ENCODE measurements at regions not wholly inside any gene's neighbourhood (a gene's known extent, or its start where the extent isn't known, plus 50 kb on each side); places are given as distances from the start of the nearest gene placed in this dataset.
"Not testable (repeated sequence)": the region's sequence is repeated elsewhere in the genome, so short reads cannot be mapped to it uniquely, and the experiment has no call there.

- Mint-ChIP-seq H3K4me3 (no peak overlapping the region), H3K27me3 (no peaks in the 10 kb centered on the region), H3K9me3 (peaks cover 0 to 4% of the 10 kb centered on the region in 2 donors), H3K4me1 (no peaks in the 10 kb centered on the region), H3K27ac (no peak overlapping the region)
- ATAC-seq: no peak
- no peak for DNase-seq
Observed at GRCh38 chr2:53173091-53173490, 594.5 kb upstream of the CHAC2 start.

- Mint-ChIP-seq H3K9me3 (peaks cover 0 to 4% of the 10 kb centered on the region in 2 donors), H3K27me3 (no peaks in the 10 kb centered on the region), H3K4me1 (no peaks in the 10 kb centered on the region), H3K27ac (no peak overlapping the region), H3K4me3 (no peak overlapping the region)
- ATAC-seq (no peak), DNase-seq (no peak)
Observed at GRCh38 chr2:53170466-53170865, 597.1 kb upstream of the CHAC2 start.

- DNase-seq: no peak
- Mint-ChIP-seq H3K9me3 (peaks cover 6 to 14% of the 10 kb centered on the region in 2 donors), H3K27me3 (no peaks in the 10 kb centered on the region), H3K27ac (no peak overlapping the region), H3K4me3 (no peak overlapping the region), H3K4me1 (no peaks in the 10 kb centered on the region)
- no peak for ATAC-seq
Observed at GRCh38 chr2:53167227-53167626, 600.4 kb upstream of the CHAC2 start.

GRCh38 chr2:53150146-53150545 lies 617.5 kb upstream of the CHAC2 start:
- H3K9me3 Mint-ChIP-seq: peaks cover 0 to 8% of the 10 kb centered on the region in 2 donors
- no peak overlapping the region for H3K27ac Mint-ChIP-seq
- H3K27me3 Mint-ChIP-seq: no peaks in the 10 kb centered on the region
- no peak overlapping the region for H3K4me3 Mint-ChIP-seq
- ATAC-seq: no peak
- no peak for DNase-seq
- no peaks in the 10 kb centered on the region for H3K4me1 Mint-ChIP-seq

- H3K27me3 Mint-ChIP-seq: no peaks in the 10 kb centered on the region
- no peaks in the 10 kb centered on the region for H3K4me1 Mint-ChIP-seq
- no peak overlapping the region for H3K4me3 Mint-ChIP-seq
- ATAC-seq (no peak), DNase-seq (no peak)
- no peak overlapping the region for H3K27ac Mint-ChIP-seq
- H3K9me3 Mint-ChIP-seq: peaks cover 0 to 8% of the 10 kb centered on the region in 2 donors
Observed at GRCh38 chr2:53148221-53148620, 619.4 kb upstream of the CHAC2 start.

GRCh38 chr2:53131416-53131815 lies 636.2 kb upstream of the CHAC2 start:
- H3K27ac Mint-ChIP-seq: no peak overlapping the region
- no peaks in the 10 kb centered on the region for H3K27me3 Mint-ChIP-seq
- no peaks in the 10 kb centered on the region for H3K4me1 Mint-ChIP-seq
- ATAC-seq: no peak
- no peak overlapping the region for H3K4me3 Mint-ChIP-seq
- no peak for DNase-seq
- no peaks in the 10 kb centered on the region for H3K9me3 Mint-ChIP-seq

- H3K9me3 Mint-ChIP-seq: no peaks in the 10 kb centered on the region
- DNase-seq (no peak), ATAC-seq (no peak)
- H3K27me3 Mint-ChIP-seq: no peaks in the 10 kb centered on the region
- H3K4me1 Mint-ChIP-seq: no peaks in the 10 kb centered on the region
- no peak overlapping the region for H3K27ac Mint-ChIP-seq
- no peak overlapping the region for H3K4me3 Mint-ChIP-seq
Observed at GRCh38 chr2:53130441-53130943, 637.1 kb upstream of the CHAC2 start.

- Mint-ChIP-seq H3K4me1 (no peaks in the 10 kb centered on the region), H3K27me3 (no peaks in the 10 kb centered on the region), H3K27ac (no peak overlapping the region), H3K9me3 (no peaks in the 10 kb centered on the region), H3K4me3 (no peak overlapping the region)
- ATAC-seq (no peak), DNase-seq (no peak)
Observed at GRCh38 chr2:53129851-53130250, 637.8 kb upstream of the CHAC2 start.

GRCh38 chr2:53127061-53127650 lies 640.4 kb upstream of the CHAC2 start:
- Mint-ChIP-seq H3K27me3 (no peaks in the 10 kb centered on the region), H3K9me3 (peaks cover 0 to 11% of the 10 kb centered on the region in 2 donors), H3K27ac (no peak overlapping the region), H3K4me3 (no peak overlapping the region), H3K4me1 (no peaks in the 10 kb centered on the region)
- ATAC-seq: no peak
- DNase-seq: no peak

- Mint-ChIP-seq H3K4me1 (no peaks in the 10 kb centered on the region), H3K27me3 (no peaks in the 10 kb centered on the region), H3K27ac (no peak overlapping the region), H3K9me3 (no peaks in the 10 kb centered on the region), H3K4me3 (no peak overlapping the region)
- DNase-seq (no peak), ATAC-seq (no peak)
Observed at GRCh38 chr2:53114991-53115390, 652.6 kb upstream of the CHAC2 start.

GRCh38 chr2:53114582-53114981 lies 653.0 kb upstream of the CHAC2 start:
- no peaks in the 10 kb centered on the region for H3K9me3 Mint-ChIP-seq
- ATAC-seq: no peak
- no peaks in the 10 kb centered on the region for H3K27me3 Mint-ChIP-seq
- no peaks in the 10 kb centered on the region for H3K4me1 Mint-ChIP-seq
- no peak overlapping the region for H3K27ac Mint-ChIP-seq
- no peak overlapping the region for H3K4me3 Mint-ChIP-seq
- no peak for DNase-seq

- DNase-seq, H3K4me3 Mint-ChIP-seq, H3K27ac Mint-ChIP-seq, H3K27me3 Mint-ChIP-seq, ATAC-seq, H3K9me3 Mint-ChIP-seq, H3K4me1 Mint-ChIP-seq: not testable (repeated sequence)
Observed at GRCh38 chr2:53112408-53112807, 655.2 kb upstream of the CHAC2 start.

- Mint-ChIP-seq H3K4me3 (no peak overlapping the region), H3K4me1 (no peaks in the 10 kb centered on the region), H3K9me3 (no peaks in the 10 kb centered on the region), H3K27me3 (no peaks in the 10 kb centered on the region), H3K27ac (no peak overlapping the region)
- DNase-seq (no peak), ATAC-seq (no peak)
Observed at GRCh38 chr2:53111406-53111805, 656.2 kb upstream of the CHAC2 start.

- ATAC-seq: no peak
- Mint-ChIP-seq H3K27ac (no peak overlapping the region), H3K27me3 (no peaks in the 10 kb centered on the region), H3K4me1 (no peaks in the 10 kb centered on the region), H3K4me3 (no peak overlapping the region), H3K9me3 (peaks cover 0 to 3% of the 10 kb centered on the region in 2 donors)
- no peak for DNase-seq
Observed at GRCh38 chr2:53111004-53111403, 656.6 kb upstream of the CHAC2 start.

GRCh38 chr2:53108246-53108645 lies 659.4 kb upstream of the CHAC2 start:
- Mint-ChIP-seq H3K9me3 (peaks cover 0 to 7% of the 10 kb centered on the region in 2 donors), H3K27ac (no peak overlapping the region), H3K4me1 (no peaks in the 10 kb centered on the region), H3K4me3 (no peak overlapping the region), H3K27me3 (no peaks in the 10 kb centered on the region)
- no peak for ATAC-seq
- DNase-seq: no peak

- DNase-seq (no peak), ATAC-seq (no peak)
- H3K4me1 Mint-ChIP-seq: no peaks in the 10 kb centered on the region
- no peaks in the 10 kb centered on the region for H3K27me3 Mint-ChIP-seq
- peaks cover 0 to 7% of the 10 kb centered on the region in 2 donors for H3K9me3 Mint-ChIP-seq
- no peak overlapping the region for H3K27ac Mint-ChIP-seq
- H3K4me3 Mint-ChIP-seq: no peak overlapping the region
Observed at GRCh38 chr2:53104263-53104662, 663.3 kb upstream of the CHAC2 start.

- H3K27me3 Mint-ChIP-seq: no peaks in the 10 kb centered on the region
- no peaks in the 10 kb centered on the region for H3K4me1 Mint-ChIP-seq
- H3K9me3 Mint-ChIP-seq: peaks cover 0 to 7% of the 10 kb centered on the region in 2 donors
- no peak for ATAC-seq
- no peak overlapping the region for H3K4me3 Mint-ChIP-seq
- DNase-seq: no peak
- no peak overlapping the region for H3K27ac Mint-ChIP-seq
Observed at GRCh38 chr2:53103679-53104078, 663.9 kb upstream of the CHAC2 start.

Data from stimulated activated naive CD8-positive, alpha-beta T cell treated with anti-CD3 and anti-CD28 coated beads, Interleukin-15, amount 100 ng/mL, for 72 hours (primary cell).